ENCODE measurements at regions not wholly inside any gene's neighbourhood (a gene's known extent, or its start where the extent isn't known, plus 50 kb on each side); places are given as distances from the start of the nearest gene placed in this dataset.

- H3K56ac ChIP-seq (ENCODE audit: extremely low read depth, insufficient read depth, low read length): no peak overlapping the region
- H3K9ac ChIP-seq (ENCODE audit: low read depth, low read length): no peak overlapping the region
- H2BK120ac ChIP-seq (ENCODE audit: low read depth, low read length): no peak overlapping the region
- no peak overlapping the region for H2BK15ac ChIP-seq (ENCODE audit: low read depth, low read length)
- DNase-seq (no peak), ATAC-seq (ENCODE audit: low read depth) (no peak)
- intact Hi-C loops (cut with micrococcal nuclease) (no loop called here), dilution Hi-C loops (cut with HindIII; ENCODE audit: low sequenced_read_pairs, unreplicated experiment) (no loop called here), in situ Hi-C loops (cut with MboI; ENCODE audit: low sequenced_read_pairs) (no loop called here)
- H3K27ac ChIP-seq (ENCODE audit: insufficient read depth, low read length): no peak overlapping the region
- H2AK5ac ChIP-seq (ENCODE audit: low read depth, low read length): no peak overlapping the region
- no peak overlapping the region for H2AK9ac ChIP-seq (replicated peaks; ENCODE audit: low read depth, low read length, poor library complexity)
- POLR2A ChIA-PET (ENCODE audit: unreplicated experiment): no interaction called here
- no TSS peak for BruUV-seq (replicated peaks)
- H3K18ac ChIP-seq (ENCODE audit: low read depth, low read length): no peak overlapping the region
- no peak overlapping the region for H3K14ac ChIP-seq (replicated peaks; ENCODE audit: low read depth, low read length)
- H3K4me2 ChIP-seq (ENCODE audit: low read depth, low read length): no peak overlapping the region
- no CpG with 5 or more reads among the region's 3 CpGs for WGBS, 2 experiments (ENCODE audit: extremely low coverage in 2 of 2, insufficient read length in 1 of 2)
- H4K91ac ChIP-seq (ENCODE audit: insufficient read depth, low read depth, low read length): no peak overlapping the region
- CTCF ChIA-PET: no interaction called here
- no peak overlapping the region for H4K8ac ChIP-seq (ENCODE audit: low read depth in 2 of 2, low read length in 2 of 2)
- H3K23ac ChIP-seq (ENCODE audit: low read depth, low read length): no peak overlapping the region
- H2AFZ ChIP-seq (replicated peaks; ENCODE audit: low read length, poor library complexity): no peak overlapping the region
- no peak overlapping the region for H2BK20ac ChIP-seq (ENCODE audit: low read depth, low read length)
- H3K79me1 ChIP-seq (ENCODE audit: low read depth in 1 of 2, low read length in 2 of 2): no peaks in the 10 kb centered on the region
- no peaks in the 10 kb centered on the region for H3K27me3 ChIP-seq (ENCODE audit: control insufficient read depth, insufficient read depth, low read length)
- H4K5ac ChIP-seq (ENCODE audit: low read depth, low read length): no peak overlapping the region
- no peak overlapping the region for H3K4me3 ChIP-seq (ENCODE audit: insufficient read depth, low read depth, low read length)
- H3K9me1 ChIP-seq (ENCODE audit: insufficient read depth, low read length): no peaks in the 10 kb centered on the region
- H3K9me3 ChIP-seq (ENCODE audit: control insufficient read depth, insufficient read depth, low read length): peaks cover 3% of the 10 kb centered on the region; the same call in 1 of the 2 replicates
- no peaks in the 10 kb centered on the region for H3K36me3 ChIP-seq (ENCODE audit: control insufficient read depth, insufficient read depth, low read length)
- H4K20me1 ChIP-seq (ENCODE audit: insufficient read depth, low read length): no peaks in the 10 kb centered on the region
- H3K4me1 ChIP-seq (ENCODE audit: control insufficient read depth, insufficient read depth, low read length): no peaks in the 10 kb centered on the region
- H2BK5ac ChIP-seq (ENCODE audit: low read depth, low read length, poor library complexity, severe bottlenecking): no peak overlapping the region
- H3K4ac ChIP-seq (ENCODE audit: low read depth, low read length): no peak overlapping the region
- no peak for TF ChIP-seq MAZ (IDR thresholded peaks at IDR 0.05; ENCODE audit: borderline replicate concordance, low read depth, low read length)
- TF ChIP-seq ELK1 (IDR thresholded peaks at IDR 0.05; ENCODE audit: borderline replicate concordance, low read depth, low read length): no peak
- TF ChIP-seq, protein P1, sequence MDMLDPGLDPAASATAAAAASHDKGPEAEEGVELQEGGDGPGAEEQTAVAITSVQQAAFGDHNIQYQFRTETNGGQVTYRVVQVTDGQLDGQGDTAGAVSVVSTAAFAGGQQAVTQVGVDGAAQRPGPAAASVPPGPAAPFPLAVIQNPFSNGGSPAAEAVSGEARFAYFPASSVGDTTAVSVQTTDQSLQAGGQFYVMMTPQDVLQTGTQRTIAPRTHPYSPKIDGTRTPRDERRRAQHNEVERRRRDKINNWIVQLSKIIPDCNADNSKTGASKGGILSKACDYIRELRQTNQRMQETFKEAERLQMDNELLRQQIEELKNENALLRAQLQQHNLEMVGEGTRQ (IDR thresholded peaks at IDR 0.05; ENCODE audit: low read depth, low read length): no peak
- TF ChIP-seq RCOR1 (IDR thresholded peaks at IDR 0.05; ENCODE audit: insufficient replicate concordance, low read length): no peak
- no peak for TF ChIP-seq SMC3 (IDR thresholded peaks at IDR 0.05; ENCODE audit: low read depth, low read length)
- TF ChIP-seq MXI1 (IDR thresholded peaks at IDR 0.05; ENCODE audit: borderline replicate concordance, low read depth, low read length): no peak
- TF ChIP-seq CHD1 (IDR thresholded peaks at IDR 0.05; ENCODE audit: low read depth, low read length): no peak
- TF ChIP-seq RFX5 (IDR thresholded peaks at IDR 0.05; ENCODE audit: low read depth, low read length): no peak
Measured at GRCh38 chrX:116345958-116346357, 90.4 kb upstream of the SLC6A14 start.

Data from IMR-90 (cell line).